Fibroblast of the aortic adventitia (primary cell): ENCODE measurements at regions not wholly inside any gene's neighbourhood (a gene's known extent, or its start where the extent isn't known, plus 50 kb on each side); places are given as distances from the start of the nearest gene placed in this dataset.
A peak's percentile ranks its signal among the peaks of the same experiment; 100 is the strongest.
"Not testable (repeated sequence)": the region's sequence is repeated elsewhere in the genome, so short reads cannot be mapped to it uniquely, and the experiment has no call there.

Experiments
- DNase-seq: peaks from one replicate; pipeline ENCODE4 v3.0.0-alpha.2; 2010; ENCODE audit warnings: low read depth
- H3K4me3 ChIP-seq: 2 replicates; pipeline ENCODE4 v1.5.1; 2011; ENCODE audit warnings: low read depth, mild to moderate bottlenecking, control low read depth, low read length, moderate library complexity
- CTCF ChIP-seq: IDR thresholded peaks from 2 replicates; pipeline ENCODE4 v1.5.1; 2011; ENCODE audit warnings: mild to moderate bottlenecking, low read length, control low read depth, inconsistent platforms; ENCODE audit not compliant: insufficient read depth

GRCh38 chr6:112606656-112607435 is 259.7 kb downstream of the RFPL4B start:
- no peak for DNase-seq
- TF ChIP-seq CTCF = no peak
- no peak overlapping the region for H3K4me3 ChIP-seq

GRCh38 chr6:112608925-112609324 is 261.8 kb downstream of the RFPL4B start:
- not testable (repeated sequence) for DNase-seq, H3K4me3 ChIP-seq

DNA sequence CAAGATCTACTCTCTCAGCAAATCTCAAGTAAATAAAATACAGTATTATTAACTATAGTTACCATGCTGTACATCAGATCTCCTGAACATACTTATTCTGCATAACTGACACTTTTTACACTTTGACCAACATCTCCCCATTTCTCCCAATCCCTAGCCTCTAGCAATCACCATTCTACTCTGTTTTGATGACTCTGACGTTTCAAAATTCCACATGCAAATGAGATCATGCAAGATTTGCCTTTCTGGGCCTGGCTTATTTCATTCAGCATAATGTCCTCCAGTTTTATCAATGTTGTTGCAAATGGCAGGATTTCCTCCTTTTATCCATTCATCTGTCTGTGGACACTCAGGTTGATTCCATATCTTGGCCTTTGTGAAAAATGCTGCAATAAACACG is 266.3 kb downstream of the RFPL4B start:
- no peak for DNase-seq
- TF ChIP-seq CTCF = no peak
- no peak overlapping the region for H3K4me3 ChIP-seq

GRCh38 chr6:112618849-112619248 is 271.7 kb downstream of the RFPL4B start:
- DNase-seq = no peak
- H3K4me3 ChIP-seq = no peak overlapping the region
- no peak for TF ChIP-seq CTCF

GRCh38 chr6:112620812-112621569 is 273.9 kb downstream of the RFPL4B start:
- no peak overlapping the region for H3K4me3 ChIP-seq
- TF ChIP-seq CTCF = no peak
- DNase-seq = peak; percentile 25

DNA sequence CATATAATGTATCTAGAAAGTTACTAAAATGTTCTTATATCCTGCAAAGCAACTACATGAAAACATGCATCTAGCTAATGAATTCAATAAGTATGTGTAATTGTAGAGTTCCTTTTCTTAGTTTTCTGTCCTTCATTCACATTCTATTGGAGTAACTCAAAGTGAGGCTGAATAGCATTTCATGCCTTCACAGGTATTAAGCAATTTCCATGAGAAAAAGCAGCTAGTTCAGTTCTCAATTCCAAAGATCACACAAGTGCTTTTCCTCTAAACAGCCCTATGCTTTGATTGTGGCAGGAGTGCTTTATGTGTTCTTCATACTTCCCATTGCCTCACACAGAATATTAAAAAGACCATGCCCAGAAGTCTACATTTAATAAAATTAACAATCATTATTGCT is 274.9 kb downstream of the RFPL4B start:
- no peak for DNase-seq
- no peak for TF ChIP-seq CTCF
- no peak overlapping the region for H3K4me3 ChIP-seq

- peak; percentile 48 for DNase-seq
- TF ChIP-seq CTCF = no peak
- no peak overlapping the region for H3K4me3 ChIP-seq
These were observed 279.4 kb downstream of the RFPL4B start for GRCh38 chr6:112626468-112627082.
